HEK293 (cell line): ENCODE measurements at regions not wholly inside any gene's neighbourhood (a gene's known extent, or its start where the extent isn't known, plus 50 kb on each side); places are given as distances from the start of the nearest gene placed in this dataset.

Experiments
- CTCF ChIP-seq: fragments of 450-650 bp; formaldehyde crosslinking; IDR thresholded peaks from 2 replicates; pipeline ENCODE4 v1.5.1; 2016; ENCODE audit warnings: missing biosample characterization, missing genetic modification characterization
- ZNF146 ChIP-seq: fragments of 450-650 bp; formaldehyde crosslinking; IDR thresholded peaks from 2 replicates; pipeline ENCODE4 v1.5.1; 2016; ENCODE audit warnings: missing biosample characterization, missing genetic modification characterization
- ZNF175 ChIP-seq: fragments of 450-650 bp; formaldehyde crosslinking; IDR thresholded peaks from 2 replicates; pipeline ENCODE4 v1.5.1; 2016; ENCODE audit warnings: missing biosample characterization, missing genetic modification characterization
- ZNF350 ChIP-seq: fragments of 450-650 bp; formaldehyde crosslinking; IDR thresholded peaks from 2 replicates; pipeline ENCODE4 v1.5.0; 2017; ENCODE audit warnings: missing biosample characterization, mild to moderate bottlenecking, missing genetic modification characterization
- ZNF416 ChIP-seq: fragments of 450-650 bp; formaldehyde crosslinking; IDR thresholded peaks from 2 replicates; pipeline ENCODE4 v1.5.1; 2016; ENCODE audit warnings: missing biosample characterization, missing genetic modification characterization

DNA sequence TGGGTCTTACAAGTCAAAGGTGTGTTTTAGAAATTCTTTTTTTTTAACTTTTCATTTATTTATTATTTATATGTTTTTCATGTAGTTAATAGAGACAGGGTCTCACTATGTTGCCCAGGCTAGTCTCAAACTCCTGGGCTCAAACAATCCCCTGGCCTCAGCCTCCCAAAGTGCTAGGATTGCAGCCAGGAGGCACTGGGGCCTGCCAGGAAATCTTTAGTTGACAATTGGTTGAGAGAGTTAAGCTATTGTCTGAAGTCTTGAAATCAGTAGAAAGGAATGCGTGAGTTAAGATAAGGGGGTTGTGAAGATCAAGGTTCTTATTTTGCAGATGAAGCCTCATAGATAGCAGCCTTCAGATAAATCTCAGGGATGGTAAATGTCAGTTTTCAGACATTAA is 245.4 kb upstream of the GALNT17 start:
- TF ChIP-seq ZNF350 (no peak), ZNF416 (tag by site-specific recombination) (no peak), CTCF (tag by site-specific recombination) (no peak), ZNF175 (no peak), ZNF146 (tag by site-specific recombination) (no peak)
